IMR-90 (cell line): ENCODE measurements at regions not wholly inside any gene's neighbourhood (a gene's known extent, or its start where the extent isn't known, plus 50 kb on each side); places are given as distances from the start of the nearest gene placed in this dataset.

Experiments
- ATAC-seq: fragments of 200-7000 bp; cut with Tn5 transposase; 2 replicates; pipeline ENCODE4 v1.9.1; 2020; ENCODE audit warnings: low read depth, mild to moderate bottlenecking, moderate library complexity
- BruUV-seq: library from RNA; stranded (reverse); fragments of 400-500 nt; replicated peaks from 2 replicates; lab custom pipeline; 2021; lab: Mats Ljungman, UMichigan
- CTCF ChIA-PET: fragments of 300-600 bp; formaldehyde crosslinking; extraction: SDS; loops from one replicate; lab custom pipeline; 2021; ENCODE audit warnings: antibody characterized with exemption; lab: Yijun Ruan, JAX
- POLR2A ChIA-PET: fragments of 300-600 bp; sonication (Branson Sonifier 250); formaldehyde crosslinking; loops from one replicate; lab custom pipeline; 2022; ENCODE audit warnings: antibody characterized with exemption; ENCODE audit not compliant: unreplicated experiment; lab: Charles Lee
- DNase-seq: peaks from one replicate; pipeline ENCODE4 v3.0.0; 2013
- H2AFZ ChIP-seq: replicated peaks from 2 replicates; pipeline ENCODE3; 2013; ENCODE audit warnings: low read length, mild to moderate bottlenecking; ENCODE audit not compliant: poor library complexity
- H2AK5ac ChIP-seq: 2 replicates; pipeline ENCODE4 v1.6.1; 2013; ENCODE audit warnings: low read depth, low read length, inconsistent platforms
- H2AK9ac ChIP-seq: replicated peaks from 2 replicates; pipeline ENCODE3; 2013; ENCODE audit warnings: mild to moderate bottlenecking, low read depth, low read length, moderate library complexity; ENCODE audit not compliant: poor library complexity
- H2BK120ac ChIP-seq: 2 replicates; pipeline ENCODE4 v1.6.1; 2013; ENCODE audit warnings: low read depth, low read length, inconsistent platforms
- H2BK15ac ChIP-seq: 3 replicates; pipeline ENCODE4 v1.6.1; 2013; ENCODE audit warnings: low read depth, low read length, inconsistent platforms
- H2BK20ac ChIP-seq: 2 replicates; pipeline ENCODE4 v1.6.1; 2013; ENCODE audit warnings: low read depth, mild to moderate bottlenecking, inconsistent platforms, low read length, moderate library complexity
- H2BK5ac ChIP-seq: 2 replicates; pipeline ENCODE4 v1.6.1; 2013; ENCODE audit warnings: mild to moderate bottlenecking, low read depth, low read length, inconsistent platforms; ENCODE audit not compliant: poor library complexity, severe bottlenecking
- H3K14ac ChIP-seq: replicated peaks from 2 replicates; pipeline ENCODE4 v1.6.1; 2013; ENCODE audit warnings: low read depth, low read length, inconsistent platforms
- H3K18ac ChIP-seq: 2 replicates; pipeline ENCODE4 v1.6.1; 2013; ENCODE audit warnings: low read depth, low read length, control low read depth
- H3K23ac ChIP-seq: 2 replicates; pipeline ENCODE4 v1.6.1; 2013; ENCODE audit warnings: low read depth, low read length, inconsistent platforms
- H3K27ac ChIP-seq: 2 replicates; pipeline ENCODE4 v1.5.1; 2013; ENCODE audit warnings: mild to moderate bottlenecking, control low read depth, low read length; ENCODE audit not compliant: insufficient read depth
- H3K27me3 ChIP-seq: 2 replicates; pipeline ENCODE4 v1.6.1; 2013; ENCODE audit warnings: low read length; ENCODE audit not compliant: control insufficient read depth, insufficient read depth
- H3K36me3 ChIP-seq: 2 replicates; pipeline ENCODE4 v1.6.1; 2013; ENCODE audit warnings: low read length, mixed read lengths; ENCODE audit not compliant: control insufficient read depth, insufficient read depth
- H3K4ac ChIP-seq: 2 replicates; pipeline ENCODE4 v1.6.1; 2013; ENCODE audit warnings: low read depth, low read length, inconsistent platforms
- H3K4me1 ChIP-seq: 2 replicates; pipeline ENCODE4 v1.6.1; 2013; ENCODE audit warnings: low read length, mixed read lengths; ENCODE audit not compliant: control insufficient read depth, insufficient read depth
- H3K4me2 ChIP-seq: 2 replicates; pipeline ENCODE4 v1.6.1; 2013; ENCODE audit warnings: low read depth, mild to moderate bottlenecking, control low read depth, low read length, moderate library complexity
- H3K4me3 ChIP-seq: 2 replicates; pipeline ENCODE4 v1.5.1; 2013; ENCODE audit warnings: low read depth, mild to moderate bottlenecking, control low read depth, low read length, moderate library complexity; ENCODE audit not compliant: insufficient read depth
- H3K56ac ChIP-seq: 2 replicates; pipeline ENCODE4 v1.6.1; 2013; ENCODE audit warnings: low read length, inconsistent platforms; ENCODE audit not compliant: insufficient read depth; ENCODE audit errors: extremely low read depth
- H3K79me1 ChIP-seq, 2 experiments: 2 replicates each; pipeline ENCODE4 v1.6.1; 2013; ENCODE audit warnings: low read length in 2 of 2, inconsistent platforms in 1 of 2, low read depth in 1 of 2
- H3K9ac ChIP-seq: 2 replicates; pipeline ENCODE4 v1.6.1; 2013; ENCODE audit warnings: low read depth, low read length, control low read depth
- H3K9me1 ChIP-seq: 2 replicates; pipeline ENCODE4 v1.6.1; 2013; ENCODE audit warnings: low read length, inconsistent platforms; ENCODE audit not compliant: insufficient read depth
- H3K9me3 ChIP-seq: 2 replicates; pipeline ENCODE4 v1.6.1; 2013; ENCODE audit warnings: low read length; ENCODE audit not compliant: control insufficient read depth, insufficient read depth
- H4K20me1 ChIP-seq: 2 replicates; pipeline ENCODE4 v1.6.1; 2013; ENCODE audit warnings: low read length, inconsistent platforms; ENCODE audit not compliant: insufficient read depth
- H4K5ac ChIP-seq: 2 replicates; pipeline ENCODE4 v1.6.1; 2013; ENCODE audit warnings: mild to moderate bottlenecking, low read depth, low read length, control low read depth
- H4K8ac ChIP-seq, 2 experiments: 2 replicates each; pipeline ENCODE4 v1.6.1; 2013; ENCODE audit warnings: low read depth in 2 of 2, low read length in 2 of 2, control low read depth in 1 of 2, inconsistent platforms in 1 of 2
- H4K91ac ChIP-seq: 2 replicates; pipeline ENCODE4 v1.6.1; 2013; ENCODE audit warnings: low read depth, low read length, inconsistent platforms; ENCODE audit not compliant: insufficient read depth
- BHLHE40 ChIP-seq: fragments of 150-350 bp; IDR thresholded peaks from 2 replicates; pipeline ENCODE4 v1.6.1; 2016; ENCODE audit warnings: mild to moderate bottlenecking, low read depth, low read length
- CEBPB ChIP-seq: IDR thresholded peaks from 2 replicates; pipeline ENCODE4 v1.6.1; 2012; ENCODE audit warnings: low read depth, low read length, improper control_type of control experiment
- CHD1 ChIP-seq: IDR thresholded peaks from 2 replicates; pipeline ENCODE4 v1.6.1; 2012; ENCODE audit warnings: low read depth, low read length, improper control_type of control experiment
- CTCF ChIP-seq: conservative IDR thresholded peaks from 2 replicates; pipeline ENCODE4 v1.5.1; 2012; ENCODE audit warnings: mild to moderate bottlenecking, low read depth, low read length, improper control_type of control experiment
- ELK1 ChIP-seq: fragments of 150-350 bp; IDR thresholded peaks from 2 replicates; pipeline ENCODE4 v1.6.1; 2016; ENCODE audit warnings: low read depth, mild to moderate bottlenecking, low read length, moderate library complexity, borderline replicate concordance
- MAZ ChIP-seq: IDR thresholded peaks from 2 replicates; pipeline ENCODE4 v1.6.1; 2012; ENCODE audit warnings: low read depth, mild to moderate bottlenecking, low read length, improper control_type of control experiment, moderate library complexity, borderline replicate concordance
- MXI1 ChIP-seq: IDR thresholded peaks from 2 replicates; pipeline ENCODE4 v1.6.1; 2012; ENCODE audit warnings: low read depth, mild to moderate bottlenecking, low read length, moderate library complexity, borderline replicate concordance
- NFE2L2 ChIP-seq: fragments of 150-350 bp; IDR thresholded peaks from 2 replicates; pipeline ENCODE4 v1.6.1; 2016; ENCODE audit warnings: low read depth, mild to moderate bottlenecking, low read length
- POLR2A ChIP-seq: IDR thresholded peaks from 2 replicates; pipeline ENCODE4 v1.6.1; 2012; ENCODE audit warnings: mild to moderate bottlenecking, low read depth, low read length
- RAD21 ChIP-seq: IDR thresholded peaks from 2 replicates; pipeline ENCODE4 v1.6.1; 2012; ENCODE audit warnings: low read length, improper control_type of control experiment
- RFX5 ChIP-seq: IDR thresholded peaks from 2 replicates; pipeline ENCODE4 v1.8.0; 2012; ENCODE audit warnings: low read depth, mild to moderate bottlenecking, low read length, moderate library complexity
- SMC3 ChIP-seq: fragments of 150-350 bp; IDR thresholded peaks from 2 replicates; pipeline ENCODE4 v1.6.1; 2016; ENCODE audit warnings: low read depth, mild to moderate bottlenecking, antibody characterized with exemption, low read length, moderate library complexity
- USF2 ChIP-seq: fragments of 150-350 bp; IDR thresholded peaks from 2 replicates; pipeline ENCODE4 v1.6.1; 2017; ENCODE audit warnings: mild to moderate bottlenecking, antibody characterized with exemption, low read length, low read depth
- WGBS, 2 experiments: methylation state at CpG; one replicate each; pipeline versions ENCODE4 v1.1.5 to v1.1.7; 2013; ENCODE audit warnings: missing lambda C conversion rate in 2 of 2; ENCODE audit not compliant: insufficient read length in 1 of 2; ENCODE audit errors: extremely low coverage in 2 of 2; 5-methylcytosine and 5-hydroxymethylcytosine counted together
- dilution Hi-C: fragments of 300-500 bp; cut with HindIII; formaldehyde crosslinking; loops from one replicate; pipeline ENCODE4 v1.14.3; 2018; ENCODE audit warnings: low sequenced_read_pairs; ENCODE audit not compliant: unreplicated experiment
- in situ Hi-C: fragments of 300-500 bp; cut with MboI; formaldehyde crosslinking; loops from 3 replicates; pipeline ENCODE4 v1.14.3; 2019; ENCODE audit warnings: low sequenced_read_pairs, inconsistent platforms, mixed read lengths
- intact Hi-C: fragments of 100-400 bp; cut with micrococcal nuclease; formaldehyde crosslinking; loops from 2 replicates; pipeline ENCODE4 v1.10.0; 2022

GRCh38 chr16:87150681-87151280 is 166.4 kb downstream of the C16orf95 start:
- Histone ChIP-seq H3K14ac (no peak overlapping the region), H3K36me3 (no peaks in the 10 kb centered on the region), H3K9ac (no peak overlapping the region), H3K4me3 (no peak overlapping the region), H2AFZ (no peak overlapping the region), H2AK9ac (no peak overlapping the region), H2AK5ac (no peak overlapping the region), H4K5ac (no peak overlapping the region), H2BK15ac (no peak overlapping the region), H3K79me1 (no peaks in the 10 kb centered on the region), H3K4me1 (no peaks in the 10 kb centered on the region; the same call in 1 of the 2 replicates), H2BK5ac (no peak overlapping the region), H3K18ac (no peak overlapping the region), H3K4me2 (no peak overlapping the region), H3K56ac (no peak overlapping the region), H4K20me1 (no peaks in the 10 kb centered on the region), H4K91ac (no peak overlapping the region), H3K27me3 (peaks cover 30% of the 10 kb centered on the region), H3K27ac (no peak overlapping the region), H3K4ac (no peak overlapping the region), H4K8ac (no peak overlapping the region), H2BK120ac (no peak overlapping the region), H2BK20ac (no peak overlapping the region), H3K9me1 (no peaks in the 10 kb centered on the region), H3K23ac (no peak overlapping the region), H3K9me3 (peaks cover 10% of the 10 kb centered on the region)
- CTCF ChIA-PET: no interaction called here
- no peak for ATAC-seq
- no CpG with 5 or more reads among the region's 4 CpGs for WGBS, 2 experiments
- no peak for DNase-seq
- dilution Hi-C loops: no loop called here
- intact Hi-C loops: no loop called here
- in situ Hi-C loops: no loop called here
- POLR2A ChIA-PET: no interaction called here
- no TSS peak for BruUV-seq
- TF ChIP-seq RAD21: no peak
- no peak for TF ChIP-seq MAZ
- no peak for TF ChIP-seq ELK1
- TF ChIP-seq USF2: no peak
- no peak for TF ChIP-seq CEBPB
- no peak for TF ChIP-seq CHD1
- TF ChIP-seq RFX5: no peak
- no peak for TF ChIP-seq CTCF
- TF ChIP-seq BHLHE40: no peak
- no peak for TF ChIP-seq MXI1
- TF ChIP-seq SMC3: no peak
- no peak for TF ChIP-seq NFE2L2
- no peak for TF ChIP-seq POLR2A
